WI38 (cell line): ENCODE measurements at regions not wholly inside any gene's neighbourhood (a gene's known extent, or its start where the extent isn't known, plus 50 kb on each side); places are given as distances from the start of the nearest gene placed in this dataset.

Experiments
- H3K4me3 ChIP-seq: 2 replicates; pipeline ENCODE4 v1.5.1; 2011; ENCODE audit warnings: low read depth, mild to moderate bottlenecking, control low read depth, low read length
- CTCF ChIP-seq: IDR thresholded peaks from 2 replicates; pipeline ENCODE4 v1.5.1; 2012; ENCODE audit warnings: low read depth, mild to moderate bottlenecking, control low read depth, low read length

GRCh38 chr13:106633321-106633720 is 65.4 kb upstream of the ARGLU1 start:
- H3K4me3 ChIP-seq: no peak overlapping the region
- no peak for TF ChIP-seq CTCF

- TF ChIP-seq CTCF: no peak
- H3K4me3 ChIP-seq: no peak overlapping the region
These were observed 62.7 kb upstream of the ARGLU1 start for GRCh38 chr13:106630650-106631049.

- TF ChIP-seq CTCF: no peak
- no peak overlapping the region for H3K4me3 ChIP-seq
These were observed 62.2 kb upstream of the ARGLU1 start for GRCh38 chr13:106630162-106630561.

- no peak for TF ChIP-seq CTCF
- H3K4me3 ChIP-seq: no peak overlapping the region
These were observed 61.2 kb upstream of the ARGLU1 start for GRCh38 chr13:106628936-106629659.

GRCh38 chr13:106626473-106626872 is 58.5 kb upstream of the ARGLU1 start:
- H3K4me3 ChIP-seq: no peak overlapping the region
- TF ChIP-seq CTCF: no peak

GRCh38 chr13:106625578-106625977 is 57.6 kb upstream of the ARGLU1 start:
- no peak for TF ChIP-seq CTCF

GRCh38 chr13:106623799-106624460 is 56.0 kb upstream of the ARGLU1 start:
- TF ChIP-seq CTCF: no peak

More at GRCh38 chr13:106625578-106625977, 57.6 kb upstream of the ARGLU1 start:
- no peak overlapping the region for H3K4me3 ChIP-seq

More at GRCh38 chr13:106623799-106624460, 56.0 kb upstream of the ARGLU1 start:
- H3K4me3 ChIP-seq: no peak overlapping the region
